IMR-90 (cell line): ENCODE measurements at regions not wholly inside any gene's neighbourhood (a gene's known extent, or its start where the extent isn't known, plus 50 kb on each side); places are given as distances from the start of the nearest gene placed in this dataset.

Source experiments
- ATAC-seq: fragments of 200-7000 bp; cut with Tn5 transposase; 2 replicates; pipeline ENCODE4 v1.9.1; 2020; ENCODE audit warnings: low read depth, mild to moderate bottlenecking, moderate library complexity
- BruUV-seq: library from RNA; stranded (reverse); fragments of 400-500 nt; replicated peaks from 2 replicates; lab custom pipeline; 2021; lab: Mats Ljungman, UMichigan
- CTCF ChIA-PET: fragments of 300-600 bp; formaldehyde crosslinking; extraction: SDS; loops from one replicate; lab custom pipeline; 2021; ENCODE audit warnings: antibody characterized with exemption; lab: Yijun Ruan, JAX
- POLR2A ChIA-PET: fragments of 300-600 bp; sonication (Branson Sonifier 250); formaldehyde crosslinking; loops from one replicate; lab custom pipeline; 2022; ENCODE audit warnings: antibody characterized with exemption; ENCODE audit not compliant: unreplicated experiment; lab: Charles Lee
- DNase-seq: peaks from one replicate; pipeline ENCODE4 v3.0.0; 2013
- H2AFZ ChIP-seq: replicated peaks from 2 replicates; pipeline ENCODE3; 2013; ENCODE audit warnings: low read length, mild to moderate bottlenecking; ENCODE audit not compliant: poor library complexity
- H2AK5ac ChIP-seq: 2 replicates; pipeline ENCODE4 v1.6.1; 2013; ENCODE audit warnings: low read depth, low read length, inconsistent platforms
- H2AK9ac ChIP-seq: replicated peaks from 2 replicates; pipeline ENCODE3; 2013; ENCODE audit warnings: mild to moderate bottlenecking, low read depth, low read length, moderate library complexity; ENCODE audit not compliant: poor library complexity
- H2BK120ac ChIP-seq: 2 replicates; pipeline ENCODE4 v1.6.1; 2013; ENCODE audit warnings: low read depth, low read length, inconsistent platforms
- H2BK15ac ChIP-seq: 3 replicates; pipeline ENCODE4 v1.6.1; 2013; ENCODE audit warnings: low read depth, low read length, inconsistent platforms
- H2BK20ac ChIP-seq: 2 replicates; pipeline ENCODE4 v1.6.1; 2013; ENCODE audit warnings: low read depth, mild to moderate bottlenecking, inconsistent platforms, low read length, moderate library complexity
- H2BK5ac ChIP-seq: 2 replicates; pipeline ENCODE4 v1.6.1; 2013; ENCODE audit warnings: mild to moderate bottlenecking, low read depth, low read length, inconsistent platforms; ENCODE audit not compliant: poor library complexity, severe bottlenecking
- H3K14ac ChIP-seq: replicated peaks from 2 replicates; pipeline ENCODE4 v1.6.1; 2013; ENCODE audit warnings: low read depth, low read length, inconsistent platforms
- H3K18ac ChIP-seq: 2 replicates; pipeline ENCODE4 v1.6.1; 2013; ENCODE audit warnings: low read depth, low read length, control low read depth
- H3K23ac ChIP-seq: 2 replicates; pipeline ENCODE4 v1.6.1; 2013; ENCODE audit warnings: low read depth, low read length, inconsistent platforms
- H3K27ac ChIP-seq: 2 replicates; pipeline ENCODE4 v1.5.1; 2013; ENCODE audit warnings: mild to moderate bottlenecking, control low read depth, low read length; ENCODE audit not compliant: insufficient read depth
- H3K27me3 ChIP-seq: 2 replicates; pipeline ENCODE4 v1.6.1; 2013; ENCODE audit warnings: low read length; ENCODE audit not compliant: control insufficient read depth, insufficient read depth
- H3K36me3 ChIP-seq: 2 replicates; pipeline ENCODE4 v1.6.1; 2013; ENCODE audit warnings: low read length, mixed read lengths; ENCODE audit not compliant: control insufficient read depth, insufficient read depth
- H3K4ac ChIP-seq: 2 replicates; pipeline ENCODE4 v1.6.1; 2013; ENCODE audit warnings: low read depth, low read length, inconsistent platforms
- H3K4me1 ChIP-seq: 2 replicates; pipeline ENCODE4 v1.6.1; 2013; ENCODE audit warnings: low read length, mixed read lengths; ENCODE audit not compliant: control insufficient read depth, insufficient read depth
- H3K4me2 ChIP-seq: 2 replicates; pipeline ENCODE4 v1.6.1; 2013; ENCODE audit warnings: low read depth, mild to moderate bottlenecking, control low read depth, low read length, moderate library complexity
- H3K4me3 ChIP-seq: 2 replicates; pipeline ENCODE4 v1.5.1; 2013; ENCODE audit warnings: low read depth, mild to moderate bottlenecking, control low read depth, low read length, moderate library complexity; ENCODE audit not compliant: insufficient read depth
- H3K56ac ChIP-seq: 2 replicates; pipeline ENCODE4 v1.6.1; 2013; ENCODE audit warnings: low read length, inconsistent platforms; ENCODE audit not compliant: insufficient read depth; ENCODE audit errors: extremely low read depth
- H3K79me1 ChIP-seq, 2 experiments: 2 replicates each; pipeline ENCODE4 v1.6.1; 2013; ENCODE audit warnings: low read length in 2 of 2, inconsistent platforms in 1 of 2, low read depth in 1 of 2
- H3K9ac ChIP-seq: 2 replicates; pipeline ENCODE4 v1.6.1; 2013; ENCODE audit warnings: low read depth, low read length, control low read depth
- H3K9me1 ChIP-seq: 2 replicates; pipeline ENCODE4 v1.6.1; 2013; ENCODE audit warnings: low read length, inconsistent platforms; ENCODE audit not compliant: insufficient read depth
- H3K9me3 ChIP-seq: 2 replicates; pipeline ENCODE4 v1.6.1; 2013; ENCODE audit warnings: low read length; ENCODE audit not compliant: control insufficient read depth, insufficient read depth
- H4K20me1 ChIP-seq: 2 replicates; pipeline ENCODE4 v1.6.1; 2013; ENCODE audit warnings: low read length, inconsistent platforms; ENCODE audit not compliant: insufficient read depth
- H4K5ac ChIP-seq: 2 replicates; pipeline ENCODE4 v1.6.1; 2013; ENCODE audit warnings: mild to moderate bottlenecking, low read depth, low read length, control low read depth
- H4K8ac ChIP-seq, 2 experiments: 2 replicates each; pipeline ENCODE4 v1.6.1; 2013; ENCODE audit warnings: low read depth in 2 of 2, low read length in 2 of 2, control low read depth in 1 of 2, inconsistent platforms in 1 of 2
- H4K91ac ChIP-seq: 2 replicates; pipeline ENCODE4 v1.6.1; 2013; ENCODE audit warnings: low read depth, low read length, inconsistent platforms; ENCODE audit not compliant: insufficient read depth
- CEBPB ChIP-seq: IDR thresholded peaks from 2 replicates; pipeline ENCODE4 v1.6.1; 2012; ENCODE audit warnings: low read depth, low read length, improper control_type of control experiment
- CHD1 ChIP-seq: IDR thresholded peaks from 2 replicates; pipeline ENCODE4 v1.6.1; 2012; ENCODE audit warnings: low read depth, low read length, improper control_type of control experiment
- MAFK ChIP-seq: IDR thresholded peaks from 2 replicates; pipeline ENCODE4 v1.6.1; 2012; ENCODE audit warnings: low read depth, low read length, improper control_type of control experiment
- MXI1 ChIP-seq: IDR thresholded peaks from 2 replicates; pipeline ENCODE4 v1.6.1; 2012; ENCODE audit warnings: low read depth, mild to moderate bottlenecking, low read length, moderate library complexity, borderline replicate concordance
- NFE2L2 ChIP-seq: fragments of 150-350 bp; IDR thresholded peaks from 2 replicates; pipeline ENCODE4 v1.6.1; 2016; ENCODE audit warnings: low read depth, mild to moderate bottlenecking, low read length
- POLR2A ChIP-seq: IDR thresholded peaks from 2 replicates; pipeline ENCODE4 v1.6.1; 2012; ENCODE audit warnings: mild to moderate bottlenecking, low read depth, low read length
- RAD21 ChIP-seq: IDR thresholded peaks from 2 replicates; pipeline ENCODE4 v1.6.1; 2012; ENCODE audit warnings: low read length, improper control_type of control experiment
- RCOR1 ChIP-seq: IDR thresholded peaks from 2 replicates; pipeline ENCODE4 v1.6.1; 2012; ENCODE audit warnings: mild to moderate bottlenecking, low read length, improper control_type of control experiment; ENCODE audit not compliant: insufficient replicate concordance
- RFX5 ChIP-seq: IDR thresholded peaks from 2 replicates; pipeline ENCODE4 v1.8.0; 2012; ENCODE audit warnings: low read depth, mild to moderate bottlenecking, low read length, moderate library complexity
- SMC3 ChIP-seq: fragments of 150-350 bp; IDR thresholded peaks from 2 replicates; pipeline ENCODE4 v1.6.1; 2016; ENCODE audit warnings: low read depth, mild to moderate bottlenecking, antibody characterized with exemption, low read length, moderate library complexity
- WGBS, 2 experiments: methylation state at CpG; one replicate each; pipeline versions ENCODE4 v1.1.5 to v1.1.7; 2013; ENCODE audit warnings: missing lambda C conversion rate in 2 of 2; ENCODE audit not compliant: insufficient read length in 1 of 2; ENCODE audit errors: extremely low coverage in 2 of 2; 5-methylcytosine and 5-hydroxymethylcytosine counted together
- dilution Hi-C: fragments of 300-500 bp; cut with HindIII; formaldehyde crosslinking; loops from one replicate; pipeline ENCODE4 v1.14.3; 2018; ENCODE audit warnings: low sequenced_read_pairs; ENCODE audit not compliant: unreplicated experiment
- in situ Hi-C: fragments of 300-500 bp; cut with MboI; formaldehyde crosslinking; loops from 3 replicates; pipeline ENCODE4 v1.14.3; 2019; ENCODE audit warnings: low sequenced_read_pairs, inconsistent platforms, mixed read lengths
- intact Hi-C: fragments of 100-400 bp; cut with micrococcal nuclease; formaldehyde crosslinking; loops from 2 replicates; pipeline ENCODE4 v1.10.0; 2022
- TF ChIP-seq, protein P1 (sequence below): conservative IDR thresholded peaks from 2 replicates; pipeline ENCODE4 v1.5.1; 2012; ENCODE audit warnings: mild to moderate bottlenecking, low read depth, low read length, improper control_type of control experiment
- TF ChIP-seq, protein P2 (sequence below): fragments of 150-350 bp; IDR thresholded peaks from 2 replicates; pipeline ENCODE4 v1.6.1; 2016; ENCODE audit warnings: low read depth, mild to moderate bottlenecking, low read length, moderate library complexity, borderline replicate concordance
- TF ChIP-seq, protein P3 (sequence below): fragments of 150-350 bp; IDR thresholded peaks from 2 replicates; pipeline ENCODE4 v1.6.1; 2017; ENCODE audit warnings: mild to moderate bottlenecking, antibody characterized with exemption, low read length, low read depth

- Histone ChIP-seq H2BK5ac (no peak overlapping the region), H3K23ac (no peak overlapping the region), H4K91ac (no peak overlapping the region), H3K36me3 (no peaks in the 10 kb centered on the region), H4K5ac (no peak overlapping the region), H3K4me3 (no peak overlapping the region), H3K4ac (no peak overlapping the region), H4K20me1 (no peaks in the 10 kb centered on the region), H3K9me1 (no peaks in the 10 kb centered on the region), H3K9ac (no peak overlapping the region), H2AK5ac (no peak overlapping the region), H2BK120ac (no peak overlapping the region), H3K18ac (no peak overlapping the region), H3K56ac (no peak overlapping the region), H3K4me1 (no peaks in the 10 kb centered on the region), H2AK9ac (no peak overlapping the region), H3K4me2 (no peak overlapping the region), H2BK15ac (no peak overlapping the region), H4K8ac (no peak overlapping the region), H3K9me3 (peaks cover 2% of the 10 kb centered on the region; the same call in 1 of the 2 replicates), H2AFZ (no peak overlapping the region), H2BK20ac (no peak overlapping the region), H3K79me1 (no peaks in the 10 kb centered on the region), H3K14ac (no peak overlapping the region), H3K27ac (no peak overlapping the region), H3K27me3 (no peaks in the 10 kb centered on the region)
- TF ChIP-seq NFE2L2 (no peak), CEBPB (no peak), RCOR1 (no peak), RAD21 (no peak), MXI1 (no peak), CHD1 (no peak), MAFK (no peak), SMC3 (no peak), RFX5 (no peak), POLR2A (no peak)
- TF ChIP-seq, protein P1, sequence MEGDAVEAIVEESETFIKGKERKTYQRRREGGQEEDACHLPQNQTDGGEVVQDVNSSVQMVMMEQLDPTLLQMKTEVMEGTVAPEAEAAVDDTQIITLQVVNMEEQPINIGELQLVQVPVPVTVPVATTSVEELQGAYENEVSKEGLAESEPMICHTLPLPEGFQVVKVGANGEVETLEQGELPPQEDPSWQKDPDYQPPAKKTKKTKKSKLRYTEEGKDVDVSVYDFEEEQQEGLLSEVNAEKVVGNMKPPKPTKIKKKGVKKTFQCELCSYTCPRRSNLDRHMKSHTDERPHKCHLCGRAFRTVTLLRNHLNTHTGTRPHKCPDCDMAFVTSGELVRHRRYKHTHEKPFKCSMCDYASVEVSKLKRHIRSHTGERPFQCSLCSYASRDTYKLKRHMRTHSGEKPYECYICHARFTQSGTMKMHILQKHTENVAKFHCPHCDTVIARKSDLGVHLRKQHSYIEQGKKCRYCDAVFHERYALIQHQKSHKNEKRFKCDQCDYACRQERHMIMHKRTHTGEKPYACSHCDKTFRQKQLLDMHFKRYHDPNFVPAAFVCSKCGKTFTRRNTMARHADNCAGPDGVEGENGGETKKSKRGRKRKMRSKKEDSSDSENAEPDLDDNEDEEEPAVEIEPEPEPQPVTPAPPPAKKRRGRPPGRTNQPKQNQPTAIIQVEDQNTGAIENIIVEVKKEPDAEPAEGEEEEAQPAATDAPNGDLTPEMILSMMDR = no peak
- TF ChIP-seq, protein P2, sequence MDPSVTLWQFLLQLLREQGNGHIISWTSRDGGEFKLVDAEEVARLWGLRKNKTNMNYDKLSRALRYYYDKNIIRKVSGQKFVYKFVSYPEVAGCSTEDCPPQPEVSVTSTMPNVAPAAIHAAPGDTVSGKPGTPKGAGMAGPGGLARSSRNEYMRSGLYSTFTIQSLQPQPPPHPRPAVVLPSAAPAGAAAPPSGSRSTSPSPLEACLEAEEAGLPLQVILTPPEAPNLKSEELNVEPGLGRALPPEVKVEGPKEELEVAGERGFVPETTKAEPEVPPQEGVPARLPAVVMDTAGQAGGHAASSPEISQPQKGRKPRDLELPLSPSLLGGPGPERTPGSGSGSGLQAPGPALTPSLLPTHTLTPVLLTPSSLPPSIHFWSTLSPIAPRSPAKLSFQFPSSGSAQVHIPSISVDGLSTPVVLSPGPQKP = no peak
- TF ChIP-seq, protein P3, sequence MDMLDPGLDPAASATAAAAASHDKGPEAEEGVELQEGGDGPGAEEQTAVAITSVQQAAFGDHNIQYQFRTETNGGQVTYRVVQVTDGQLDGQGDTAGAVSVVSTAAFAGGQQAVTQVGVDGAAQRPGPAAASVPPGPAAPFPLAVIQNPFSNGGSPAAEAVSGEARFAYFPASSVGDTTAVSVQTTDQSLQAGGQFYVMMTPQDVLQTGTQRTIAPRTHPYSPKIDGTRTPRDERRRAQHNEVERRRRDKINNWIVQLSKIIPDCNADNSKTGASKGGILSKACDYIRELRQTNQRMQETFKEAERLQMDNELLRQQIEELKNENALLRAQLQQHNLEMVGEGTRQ = no peak
- ChIA-PET CTCF (no interaction called here), POLR2A (no interaction called here)
- WGBS, 2 experiments = 25% methylated on average over 2 of the region's 6 CpGs; no CpG with 5 or more reads in 1 of the 2 experiments
- DNase-seq (no peak), ATAC-seq (no peak)
- no TSS peak for BruUV-seq
- intact Hi-C loops (no loop called here), in situ Hi-C loops (no loop called here), dilution Hi-C loops (no loop called here)
Measured at GRCh38 chr16:35102780-35103403, 1643.5 kb downstream of the TP53TG3F start.
